Neural cell (in vitro differentiated cells): ENCODE measurements at regions not wholly inside any gene's neighbourhood (a gene's known extent, or its start where the extent isn't known, plus 50 kb on each side); places are given as distances from the start of the nearest gene placed in this dataset.

Experiments
- H2AFZ ChIP-seq: fragments of 200-600, 300-800 bp; sonication (generic), shearing (Covaris generic); 2 replicates; pipeline ENCODE4 v1.6.0; 2014; ENCODE audit warnings: low read depth, mild to moderate bottlenecking, antibody characterized with exemption, low read length, moderate library complexity
- H3F3A ChIP-seq: fragments of 200-600 bp; shearing (Covaris generic); 2 replicates; pipeline ENCODE4 v1.6.1; 2016; ENCODE audit warnings: mild to moderate bottlenecking, moderate library complexity, mixed read lengths, antibody characterized with exemption, low read length; ENCODE audit not compliant: insufficient read depth, poor library complexity, severe bottlenecking
- H3K27ac ChIP-seq: fragments of 200-600, 300-800 bp; sonication (generic), shearing (Covaris generic); 2 replicates; pipeline ENCODE4 v1.5.1; 2014; ENCODE audit warnings: mild to moderate bottlenecking, low read length, moderate library complexity
- H3K27me3 ChIP-seq: fragments of 300-800, 200-600 bp; sonication (generic), shearing (Covaris generic); 2 replicates; pipeline ENCODE4 v1.6.0; 2014; ENCODE audit warnings: mild to moderate bottlenecking, low read depth, low read length, moderate library complexity; ENCODE audit not compliant: insufficient read depth
- H3K36me3 ChIP-seq: fragments of 300-800, 200-600 bp; sonication (generic), shearing (Covaris generic); 2 replicates; pipeline ENCODE4 v1.5.1; 2014; ENCODE audit warnings: mild to moderate bottlenecking, antibody characterized with exemption, low read length, moderate library complexity; ENCODE audit not compliant: insufficient read depth
- H3K4me2 ChIP-seq: fragments of 300-800, 200-600 bp; sonication (generic), shearing (Covaris generic); 2 replicates; pipeline ENCODE4 v1.6.0; 2014; ENCODE audit warnings: mild to moderate bottlenecking, low read length
- H3K4me3 ChIP-seq: fragments of 300-800, 200-600 bp; sonication (generic), shearing (Covaris generic); 2 replicates; pipeline ENCODE4 v1.5.1; 2014; ENCODE audit warnings: mild to moderate bottlenecking, low read length, moderate library complexity
- H3K79me2 ChIP-seq: fragments of 200-600 bp; shearing (Covaris generic); replicated peaks from 2 replicates; pipeline ENCODE4 v1.6.0; 2014; ENCODE audit warnings: mild to moderate bottlenecking, low read length, moderate library complexity; ENCODE audit not compliant: insufficient read depth
- H3K9ac ChIP-seq: fragments of 300-800, 200-600 bp; sonication (generic), shearing (Covaris generic); 2 replicates; pipeline ENCODE4 v1.6.1; 2016; ENCODE audit warnings: mild to moderate bottlenecking, low read length, mixed read lengths
- H3K9me2 ChIP-seq: fragments of 200-600 bp; shearing (Covaris generic); 2 replicates; pipeline ENCODE4 v1.6.1; 2016; ENCODE audit warnings: mild to moderate bottlenecking, low read length, mixed read lengths; ENCODE audit not compliant: insufficient read depth
- H3K9me3 ChIP-seq: fragments of 200-600, 300-800 bp; sonication (generic), shearing (Covaris generic); 2 replicates; pipeline ENCODE4 v1.6.1; 2016; ENCODE audit warnings: mild to moderate bottlenecking, mixed run types, low read length, moderate library complexity, mixed read lengths
- H4K20me1 ChIP-seq: fragments of 200-600 bp; shearing (Covaris generic); 2 replicates; pipeline ENCODE4 v1.6.1; 2016; ENCODE audit warnings: mild to moderate bottlenecking, mixed run types; ENCODE audit not compliant: insufficient read depth
- EP300 ChIP-seq: fragments of 450-650 bp; conservative IDR thresholded peaks from 2 replicates; pipeline ENCODE4 v1.6.1; 2014; ENCODE audit warnings: antibody characterized with exemption, mild to moderate bottlenecking, moderate library complexity; ENCODE audit not compliant: poor library complexity, severe bottlenecking
- EZH2 ChIP-seq: fragments of 200-600, 300-800 bp; shearing (Covaris generic), sonication (generic); IDR thresholded peaks from 2 replicates; pipeline ENCODE4 v1.6.1; 2014; ENCODE audit warnings: antibody characterized with exemption, low read length, borderline replicate concordance, mild to moderate bottlenecking; ENCODE audit not compliant: insufficient read depth, poor library complexity, severe bottlenecking
- MXI1 ChIP-seq: fragments of 450-650 bp; conservative IDR thresholded peaks from 2 replicates; pipeline ENCODE4 v1.6.1; 2014; ENCODE audit warnings: antibody characterized with exemption, mild to moderate bottlenecking; ENCODE audit not compliant: poor library complexity, severe bottlenecking
- POLR2AphosphoS5 ChIP-seq: IDR thresholded peaks from 2 replicates; pipeline ENCODE4 v1.6.1; 2012
- RAD21 ChIP-seq: fragments of 450-650 bp; conservative IDR thresholded peaks from 2 replicates; pipeline ENCODE4 v1.6.1; 2014; ENCODE audit warnings: antibody characterized with exemption, mild to moderate bottlenecking, moderate library complexity
- SMC3 ChIP-seq: fragments of 450-650 bp; conservative IDR thresholded peaks from 2 replicates; pipeline ENCODE4 v1.6.1; 2014; ENCODE audit warnings: antibody characterized with exemption, mild to moderate bottlenecking, moderate library complexity; ENCODE audit not compliant: poor library complexity
- TAF1 ChIP-seq: IDR thresholded peaks from 2 replicates; pipeline ENCODE4 v1.6.1; 2012; ENCODE audit warnings: low read depth
- TF ChIP-seq, protein P1 (sequence below): IDR thresholded peaks from 2 replicates; pipeline ENCODE4 v1.6.1; 2012; ENCODE audit warnings: borderline replicate concordance
- TF ChIP-seq, protein P2 (sequence below): fragments of 450-650 bp; IDR thresholded peaks from 2 replicates; pipeline ENCODE4 v1.5.1; 2014; ENCODE audit warnings: antibody characterized with exemption, mild to moderate bottlenecking, moderate library complexity; ENCODE audit not compliant: poor library complexity, severe bottlenecking

DNA sequence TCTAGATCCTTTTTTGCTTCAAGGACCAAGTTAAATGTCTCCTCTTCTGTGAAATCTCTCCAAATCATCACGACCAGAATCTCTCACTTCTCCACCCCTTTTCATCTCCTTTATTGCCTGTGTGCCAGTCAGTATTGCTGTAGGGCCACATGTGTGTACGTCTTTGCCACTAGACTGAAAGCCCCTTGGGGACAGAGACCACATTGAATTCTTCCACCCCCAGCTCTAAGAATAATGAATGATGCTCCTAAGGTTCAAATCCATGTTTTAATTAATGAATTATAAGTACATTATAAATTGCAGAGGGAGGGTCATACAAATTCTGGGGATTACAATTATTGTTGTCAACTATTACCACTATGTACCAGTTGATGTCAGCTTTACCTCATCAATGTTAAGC is 343.8 kb downstream of the USP25 start:
- no peaks in the 10 kb centered on the region for H3K27me3 ChIP-seq
- H3F3A ChIP-seq = no peaks in the 10 kb centered on the region
- no peaks in the 10 kb centered on the region for H3K36me3 ChIP-seq
- H4K20me1 ChIP-seq = no peaks in the 10 kb centered on the region
- no peak overlapping the region for H3K9ac ChIP-seq
- H3K9me2 ChIP-seq = no peaks in the 10 kb centered on the region
- TF ChIP-seq EZH2 (no peak), MXI1 (no peak), SMC3 (no peak), TAF1 (no peak), RAD21 (no peak), POLR2AphosphoS5 (no peak), EP300 (no peak)
- TF ChIP-seq, protein P1, sequence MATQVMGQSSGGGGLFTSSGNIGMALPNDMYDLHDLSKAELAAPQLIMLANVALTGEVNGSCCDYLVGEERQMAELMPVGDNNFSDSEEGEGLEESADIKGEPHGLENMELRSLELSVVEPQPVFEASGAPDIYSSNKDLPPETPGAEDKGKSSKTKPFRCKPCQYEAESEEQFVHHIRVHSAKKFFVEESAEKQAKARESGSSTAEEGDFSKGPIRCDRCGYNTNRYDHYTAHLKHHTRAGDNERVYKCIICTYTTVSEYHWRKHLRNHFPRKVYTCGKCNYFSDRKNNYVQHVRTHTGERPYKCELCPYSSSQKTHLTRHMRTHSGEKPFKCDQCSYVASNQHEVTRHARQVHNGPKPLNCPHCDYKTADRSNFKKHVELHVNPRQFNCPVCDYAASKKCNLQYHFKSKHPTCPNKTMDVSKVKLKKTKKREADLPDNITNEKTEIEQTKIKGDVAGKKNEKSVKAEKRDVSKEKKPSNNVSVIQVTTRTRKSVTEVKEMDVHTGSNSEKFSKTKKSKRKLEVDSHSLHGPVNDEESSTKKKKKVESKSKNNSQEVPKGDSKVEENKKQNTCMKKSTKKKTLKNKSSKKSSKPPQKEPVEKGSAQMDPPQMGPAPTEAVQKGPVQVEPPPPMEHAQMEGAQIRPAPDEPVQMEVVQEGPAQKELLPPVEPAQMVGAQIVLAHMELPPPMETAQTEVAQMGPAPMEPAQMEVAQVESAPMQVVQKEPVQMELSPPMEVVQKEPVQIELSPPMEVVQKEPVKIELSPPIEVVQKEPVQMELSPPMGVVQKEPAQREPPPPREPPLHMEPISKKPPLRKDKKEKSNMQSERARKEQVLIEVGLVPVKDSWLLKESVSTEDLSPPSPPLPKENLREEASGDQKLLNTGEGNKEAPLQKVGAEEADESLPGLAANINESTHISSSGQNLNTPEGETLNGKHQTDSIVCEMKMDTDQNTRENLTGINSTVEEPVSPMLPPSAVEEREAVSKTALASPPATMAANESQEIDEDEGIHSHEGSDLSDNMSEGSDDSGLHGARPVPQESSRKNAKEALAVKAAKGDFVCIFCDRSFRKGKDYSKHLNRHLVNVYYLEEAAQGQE = no peak
- TF ChIP-seq, protein P2, sequence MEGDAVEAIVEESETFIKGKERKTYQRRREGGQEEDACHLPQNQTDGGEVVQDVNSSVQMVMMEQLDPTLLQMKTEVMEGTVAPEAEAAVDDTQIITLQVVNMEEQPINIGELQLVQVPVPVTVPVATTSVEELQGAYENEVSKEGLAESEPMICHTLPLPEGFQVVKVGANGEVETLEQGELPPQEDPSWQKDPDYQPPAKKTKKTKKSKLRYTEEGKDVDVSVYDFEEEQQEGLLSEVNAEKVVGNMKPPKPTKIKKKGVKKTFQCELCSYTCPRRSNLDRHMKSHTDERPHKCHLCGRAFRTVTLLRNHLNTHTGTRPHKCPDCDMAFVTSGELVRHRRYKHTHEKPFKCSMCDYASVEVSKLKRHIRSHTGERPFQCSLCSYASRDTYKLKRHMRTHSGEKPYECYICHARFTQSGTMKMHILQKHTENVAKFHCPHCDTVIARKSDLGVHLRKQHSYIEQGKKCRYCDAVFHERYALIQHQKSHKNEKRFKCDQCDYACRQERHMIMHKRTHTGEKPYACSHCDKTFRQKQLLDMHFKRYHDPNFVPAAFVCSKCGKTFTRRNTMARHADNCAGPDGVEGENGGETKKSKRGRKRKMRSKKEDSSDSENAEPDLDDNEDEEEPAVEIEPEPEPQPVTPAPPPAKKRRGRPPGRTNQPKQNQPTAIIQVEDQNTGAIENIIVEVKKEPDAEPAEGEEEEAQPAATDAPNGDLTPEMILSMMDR = no peak
- no peaks in the 10 kb centered on the region for H3K9me3 ChIP-seq
- no peak overlapping the region for H2AFZ ChIP-seq
- no peak overlapping the region for H3K4me2 ChIP-seq
- no peaks in the 10 kb centered on the region for H3K79me2 ChIP-seq
- no peak overlapping the region for H3K27ac ChIP-seq
- H3K4me3 ChIP-seq = no peak overlapping the region

DNA sequence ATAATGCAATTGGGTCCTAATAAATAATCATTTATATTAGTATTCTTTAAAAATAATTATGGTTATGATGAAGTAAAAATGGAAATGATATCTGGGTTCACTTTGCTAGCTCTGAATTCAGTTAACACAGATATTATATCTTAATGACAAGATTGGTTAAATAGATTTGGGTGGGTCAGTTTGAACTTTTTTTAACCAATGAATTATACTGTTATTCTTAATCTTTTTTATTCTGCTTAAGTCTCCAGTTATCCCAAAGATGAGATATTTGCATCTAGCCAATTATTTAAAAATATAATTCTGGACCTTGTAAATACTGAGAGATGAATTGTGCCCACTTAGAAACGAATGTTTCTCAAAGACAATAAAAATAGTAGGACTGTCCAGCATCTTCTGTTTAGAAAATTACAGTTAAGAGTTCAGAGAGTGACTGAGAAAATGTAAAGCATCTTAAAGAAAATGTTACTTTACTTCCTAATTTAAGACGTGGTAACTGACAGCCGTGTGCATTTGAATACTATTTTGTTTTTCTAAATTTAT is 345.2 kb downstream of the USP25 start:
- Histone ChIP-seq H3K79me2 (no peaks in the 10 kb centered on the region), H3F3A (no peaks in the 10 kb centered on the region), H3K9ac (no peak overlapping the region), H3K9me2 (no peaks in the 10 kb centered on the region), H4K20me1 (no peaks in the 10 kb centered on the region), H3K4me3 (no peak overlapping the region), H2AFZ (no peak overlapping the region), H3K36me3 (no peaks in the 10 kb centered on the region), H3K9me3 (no peaks in the 10 kb centered on the region), H3K4me2 (no peak overlapping the region), H3K27me3 (no peaks in the 10 kb centered on the region), H3K27ac (no peak overlapping the region)
- no peak for TF ChIP-seq RAD21
- no peak for TF ChIP-seq MXI1
- no peak for TF ChIP-seq TAF1
- TF ChIP-seq, protein P1 = no peak
- no peak for TF ChIP-seq EZH2
- no peak for TF ChIP-seq EP300
- TF ChIP-seq POLR2AphosphoS5 = no peak
- TF ChIP-seq, protein P2 = no peak
- no peak for TF ChIP-seq SMC3
